H1 (cell line): ENCODE measurements at regions not wholly inside any gene's neighbourhood (a gene's known extent, or its start where the extent isn't known, plus 50 kb on each side); places are given as distances from the start of the nearest gene placed in this dataset.
A peak's percentile ranks its signal among the peaks of the same experiment; 100 is the strongest.

Source experiments
- CTCF ChIA-PET: fragments of 300-600 bp; sonication (Branson Sonifier 250); formaldehyde crosslinking; loops from one replicate; lab custom pipeline; 2021; ENCODE audit not compliant: partially characterized antibody; lab: Charles Lee
- POLR2A ChIA-PET: fragments of 300-600 bp; sonication (Branson Sonifier 250); formaldehyde crosslinking; loops from one replicate; lab custom pipeline; 2021; ENCODE audit warnings: inconsistent platforms; ENCODE audit not compliant: partially characterized antibody; lab: Charles Lee
- DNase-seq, 2 experiments: peaks; one replicate each; pipeline versions ENCODE4 v3.0.0 to v3.0.0-alpha.2; 2010 to 2022; ENCODE audit warnings: low spot score in 2 of 2, low read depth in 1 of 2, mixed read lengths in 1 of 2
- FAIRE-seq: peaks from 2 replicates; lab custom pipeline; 2011; peaks lifted over from hg19 to GRCh38; lab: Jason Lieb, UNC
- H2AFZ ChIP-seq: 2 replicates; pipeline ENCODE4 v1.8.1; 2012; ENCODE audit warnings: low read length, inconsistent platforms
- H2AK5ac ChIP-seq: 2 replicates; pipeline ENCODE4 v1.6.1; 2013; ENCODE audit warnings: low read depth, low read length
- H2BK120ac ChIP-seq: replicated peaks from 2 replicates; pipeline ENCODE3; 2013; ENCODE audit warnings: low read depth, low read length, inconsistent platforms
- H2BK12ac ChIP-seq: 2 replicates; pipeline ENCODE4 v1.6.1; 2013; ENCODE audit warnings: low read depth, low read length
- H2BK15ac ChIP-seq: 2 replicates; pipeline ENCODE4 v1.6.1; 2013; ENCODE audit warnings: low read length
- H2BK20ac ChIP-seq: 2 replicates; pipeline ENCODE4 v1.6.1; 2013; ENCODE audit warnings: low read length
- H2BK5ac ChIP-seq: 2 replicates; pipeline ENCODE4 v1.6.1; 2013; ENCODE audit warnings: low read depth, low read length
- H3K14ac ChIP-seq: 2 replicates; pipeline ENCODE4 v1.6.1; 2013; ENCODE audit warnings: inconsistent platforms; ENCODE audit not compliant: insufficient read length
- H3K18ac ChIP-seq: 2 replicates; pipeline ENCODE4 v1.6.1; 2013; ENCODE audit warnings: low read length; ENCODE audit errors: extremely low read depth
- H3K23ac ChIP-seq: 2 replicates; pipeline ENCODE4 v1.6.1; 2013; ENCODE audit warnings: inconsistent platforms; ENCODE audit not compliant: insufficient read length
- H3K23me2 ChIP-seq: 2 replicates; pipeline ENCODE4 v1.6.1; 2013; ENCODE audit warnings: low read depth, low read length
- H3K27ac ChIP-seq: 2 replicates; pipeline ENCODE4 v1.6.1; 2011; ENCODE audit warnings: low read depth, low read length, inconsistent platforms
- H3K27me3 ChIP-seq, 4 experiments: replicated peaks in 1 of 4; 1 replicate in 1 of 4; 2 replicates in 3 of 4; pipeline versions ENCODE4 v1.6.1 to v1.8.1; 2011 to 2013; ENCODE audit warnings: low read length in 3 of 4, mild to moderate bottlenecking in 3 of 4, inconsistent platforms in 2 of 4, mixed read lengths in 2 of 4, moderate library complexity in 1 of 4; ENCODE audit not compliant: control insufficient read depth in 3 of 4, insufficient read depth in 3 of 4; ENCODE audit errors: extremely low read depth in 1 of 4
- H3K36me3 ChIP-seq, 4 experiments: 2 replicates each; pipeline versions ENCODE4 v1.6.1 to v1.8.1; 2011 to 2013; ENCODE audit warnings: mild to moderate bottlenecking in 4 of 4, low read length in 3 of 4, moderate library complexity in 2 of 4, control low read depth in 1 of 4, inconsistent platforms in 1 of 4; ENCODE audit not compliant: insufficient read depth in 4 of 4, control insufficient read depth in 2 of 4
- H3K4ac ChIP-seq: replicated peaks from 2 replicates; pipeline ENCODE3; 2013; ENCODE audit warnings: low read length, low read depth, mixed read lengths, inconsistent platforms; ENCODE audit not compliant: insufficient read length
- H3K4me1 ChIP-seq, 4 experiments: replicated peaks in 1 of 4; 1 replicate in 1 of 4; 2 replicates in 3 of 4; pipeline versions ENCODE4 v1.6.1 to v1.8.1; 2011 to 2013; ENCODE audit warnings: low read length in 3 of 4, inconsistent platforms in 2 of 4, mixed read lengths in 1 of 4; ENCODE audit not compliant: insufficient read depth in 4 of 4, control insufficient read depth in 3 of 4
- H3K4me2 ChIP-seq, 2 experiments: 2 replicates each; pipeline versions ENCODE4 v1.6.1 to v1.8.1; 2011 to 2013; ENCODE audit warnings: low read depth in 2 of 2, low read length in 2 of 2, control low read depth in 1 of 2, inconsistent platforms in 1 of 2, mild to moderate bottlenecking in 1 of 2; ENCODE audit not compliant: insufficient read depth in 1 of 2
- H3K4me3 ChIP-seq, 4 experiments: fragments of 200-600, 300-600 bp in 1 of 4; sonication (generic), shearing (Covaris generic), sonication (Bioruptor Twin) in 1 of 4; 2 replicates each; pipeline versions ENCODE4 v1.5.1 to v1.8.1; 2011 to 2016; ENCODE audit warnings: low read length in 4 of 4, low read depth in 3 of 4, control low read depth in 2 of 4, inconsistent platforms in 2 of 4, mild to moderate bottlenecking in 2 of 4, mixed read lengths in 1 of 4, moderate library complexity in 1 of 4; ENCODE audit not compliant: insufficient read depth in 2 of 4; ENCODE audit errors: extremely low read depth in 1 of 4
- H3K56ac ChIP-seq: replicated peaks from 2 replicates; pipeline ENCODE3; 2013; ENCODE audit warnings: low read depth, mild to moderate bottlenecking, mixed read lengths, low read length, inconsistent platforms; ENCODE audit not compliant: insufficient read length
- H3K79me1 ChIP-seq: 2 replicates; pipeline ENCODE4 v1.6.1; 2013; ENCODE audit warnings: low read depth, low read length, control low read depth
- H3K79me2 ChIP-seq, 2 experiments: 2 replicates each; pipeline versions ENCODE4 v1.6.1 to v1.8.1; 2012 to 2013; ENCODE audit warnings: low read length in 2 of 2, mild to moderate bottlenecking in 2 of 2, inconsistent platforms in 1 of 2; ENCODE audit not compliant: insufficient read depth in 2 of 2, control insufficient read depth in 1 of 2
- H3K9ac ChIP-seq, 4 experiments: replicated peaks in 1 of 4; 1 replicate in 1 of 4; 2 replicates in 3 of 4; pipeline versions ENCODE4 v1.6.1 to v1.8.1; 2011 to 2013; ENCODE audit warnings: low read depth in 3 of 4, low read length in 3 of 4, control low read depth in 2 of 4, mild to moderate bottlenecking in 2 of 4, moderate library complexity in 2 of 4, inconsistent platforms in 1 of 4; ENCODE audit errors: extremely low read depth in 1 of 4
- H3K9me3 ChIP-seq, 2 experiments: 2 replicates each; pipeline versions ENCODE4 v1.6.1 to v1.8.1; 2012 to 2013; ENCODE audit warnings: mild to moderate bottlenecking in 2 of 2, moderate library complexity in 2 of 2, control low read depth in 1 of 2, inconsistent platforms in 1 of 2, low read depth in 1 of 2, low read length in 1 of 2, mixed read lengths in 1 of 2; ENCODE audit not compliant: insufficient read depth in 2 of 2
- H4K20me1 ChIP-seq, 2 experiments: replicated peaks in 1 of 2; 2 replicates each; pipeline versions ENCODE3 to v1.8.1; 2011 to 2013; ENCODE audit warnings: inconsistent platforms in 2 of 2, low read length in 2 of 2, mild to moderate bottlenecking in 1 of 2; ENCODE audit not compliant: insufficient read depth in 2 of 2, control insufficient read depth in 1 of 2
- H4K5ac ChIP-seq: 2 replicates; pipeline ENCODE4 v1.6.1; 2013; ENCODE audit warnings: low read length, low read depth, mixed read lengths, inconsistent platforms; ENCODE audit not compliant: insufficient read length
- H4K8ac ChIP-seq: 2 replicates; pipeline ENCODE4 v1.8.0; 2013; ENCODE audit warnings: mild to moderate bottlenecking, moderate library complexity, low read length, inconsistent platforms; ENCODE audit not compliant: insufficient read depth; ENCODE audit errors: extremely low read depth
- H4K91ac ChIP-seq: replicated peaks from 2 replicates; pipeline ENCODE3; 2013; ENCODE audit warnings: low read length, mixed read lengths, inconsistent platforms; ENCODE audit not compliant: insufficient read length
- JUND ChIP-seq: IDR thresholded peaks from 2 replicates; pipeline ENCODE4 v1.6.1; 2011; ENCODE audit warnings: mild to moderate bottlenecking, improper control_type of control experiment, low read length
- KDM5A ChIP-seq: fragments of 200-600 bp; IDR thresholded peaks from 2 replicates; pipeline ENCODE4 v1.7.1; 2012; ENCODE audit warnings: mild to moderate bottlenecking, low read length, inconsistent platforms, mixed read lengths
- SIRT6 ChIP-seq: IDR thresholded peaks from one replicate; pipeline ENCODE4 v1.7.1; 2012; ENCODE audit warnings: low read length, inconsistent platforms
- TCF12 ChIP-seq: IDR thresholded peaks from 2 replicates; pipeline ENCODE4 v1.6.1; 2011; ENCODE audit warnings: low read depth, mild to moderate bottlenecking, low read length
- ZNF274 ChIP-seq: IDR thresholded peaks from 2 replicates; pipeline ENCODE4 v1.7.0; 2012; ENCODE audit warnings: low read length, borderline replicate concordance; ENCODE audit errors: extremely low read depth
- WGBS, 2 experiments: shearing (Covaris generic) in 1 of 2; methylation state at CpG; one replicate each; pipeline versions ENCODE4 v1.1.6 to v1.1.7; 2013 to 2015; ENCODE audit warnings: low lambda C conversion rate in 2 of 2, mixed read lengths in 2 of 2, inconsistent platforms in 1 of 2, low coverage in 1 of 2, missing lambda C conversion rate in 1 of 2; ENCODE audit not compliant: insufficient replicate concordance in 2 of 2, insufficient coverage in 1 of 2, insufficient read length in 1 of 2; ENCODE audit errors: extremely low coverage in 1 of 2, missing lambda C conversion rate in 1 of 2; 5-methylcytosine and 5-hydroxymethylcytosine counted together

- no peak for FAIRE-seq
- POLR2A ChIA-PET = no interaction called here
Observed at GRCh38 chr10:130817046-130817624, 494.4 kb downstream of the TCERG1L start.

More at GRCh38 chr10:130817046-130817624, 494.4 kb downstream of the TCERG1L start:
- DNase-seq = no peak
- Histone ChIP-seq H3K18ac (no peak overlapping the region), H2AFZ (peak overlapping the region; percentile 30; the same call in 1 of the 2 replicates), H3K23ac (no peak overlapping the region), H3K4me2 (no peak overlapping the region), H3K36me3 (no peaks in the 10 kb centered on the region), H4K91ac (no peak overlapping the region), H3K56ac (no peak overlapping the region), H2BK5ac (no peak overlapping the region), H3K27me3 (no peaks in the 10 kb centered on the region), H3K14ac (no peak overlapping the region), H2AK5ac (no peak overlapping the region), H3K9me3 (no peaks in the 10 kb centered on the region), H3K4me1 (peaks cover 0 to 8% (median 0%) of the 10 kb centered on the region in 4 experiments; a peak in 2 of 7 replicates), H3K4me3 (no peak overlapping the region), H3K79me2 (no peaks in the 10 kb centered on the region), H2BK12ac (no peak overlapping the region), H2BK120ac (no peak overlapping the region), H3K27ac (no peak overlapping the region)
- 96% methylated on average over 8 of the region's 8 CpGs; no CpG with 5 or more reads in 1 of the 2 experiments for WGBS, 2 experiments
- CTCF ChIA-PET = no interaction called here
- TF ChIP-seq KDM5A (no peak), SIRT6 (no peak), JUND (no peak), TCF12 (no peak), ZNF274 (no peak)
- TF ChIP-seq, all 59 proteins: peak for 0
- no peak overlapping the region for H3K4ac ChIP-seq
- H3K79me1 ChIP-seq = no peaks in the 10 kb centered on the region
- H4K5ac ChIP-seq = no peak overlapping the region
- H2BK15ac ChIP-seq = no peak overlapping the region
- no peaks in the 10 kb centered on the region for H4K20me1 ChIP-seq
- H3K23me2 ChIP-seq = no peaks in the 10 kb centered on the region; the same call in 1 of the 2 replicates
- H4K8ac ChIP-seq = no peak overlapping the region
- no peak overlapping the region for H2BK20ac ChIP-seq
- H3K9ac ChIP-seq = no peak overlapping the region
